HG02678 (cell line): ENCODE measurements at regions not wholly inside any gene's neighbourhood (a gene's known extent, or its start where the extent isn't known, plus 50 kb on each side); places are given as distances from the start of the nearest gene placed in this dataset.

ENCODE experiments used
- ATAC-seq: cut with Tn5 transposase; IDR thresholded peaks from one replicate; pipeline ENCODE4 v1.9.1; 2021; ENCODE audit warnings: mild to moderate bottlenecking, moderate library complexity; ENCODE audit not compliant: unreplicated experiment

DNA sequence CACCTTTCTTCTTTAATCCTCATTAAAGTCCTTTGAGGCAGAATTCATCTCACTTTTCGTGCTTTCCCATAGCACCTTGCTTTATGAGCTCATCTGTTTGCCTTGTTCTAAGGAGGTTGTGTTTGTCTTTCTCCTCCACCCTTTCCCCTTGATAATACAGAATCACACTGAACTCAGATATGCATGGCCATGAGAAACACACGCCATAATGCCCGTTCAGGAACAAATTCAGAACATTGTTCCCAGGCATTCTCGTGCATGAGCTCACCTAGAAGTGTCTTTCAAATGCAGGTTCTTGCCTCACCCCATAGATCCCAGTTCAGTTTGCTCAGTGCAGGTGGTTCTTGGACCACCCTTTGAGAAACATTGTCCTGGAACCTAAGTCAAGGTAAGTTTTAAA, 71.1 kb downstream of the TMEM114 start:
- ATAC-seq = no peak

DNA sequence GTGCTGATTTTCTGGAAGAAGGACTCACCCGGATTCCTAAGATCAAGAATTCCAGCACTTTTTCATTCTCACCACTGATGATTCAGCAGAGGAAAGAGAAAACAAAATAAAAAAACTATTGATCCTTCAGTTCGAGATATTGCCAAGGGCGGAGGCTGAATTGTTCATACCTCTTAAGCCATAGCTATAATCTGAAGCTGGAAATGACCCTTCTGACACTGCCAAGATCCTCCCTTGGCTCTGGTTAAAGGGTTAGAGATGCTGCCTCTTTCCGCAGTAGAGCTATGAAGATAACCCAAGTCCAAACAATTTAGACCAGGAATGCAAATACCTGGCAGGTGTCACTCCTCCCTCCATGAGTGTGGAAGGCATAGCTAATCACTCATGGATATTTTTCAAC, 73.0 kb downstream of the TMEM114 start:
- ATAC-seq = no peak

DNA sequence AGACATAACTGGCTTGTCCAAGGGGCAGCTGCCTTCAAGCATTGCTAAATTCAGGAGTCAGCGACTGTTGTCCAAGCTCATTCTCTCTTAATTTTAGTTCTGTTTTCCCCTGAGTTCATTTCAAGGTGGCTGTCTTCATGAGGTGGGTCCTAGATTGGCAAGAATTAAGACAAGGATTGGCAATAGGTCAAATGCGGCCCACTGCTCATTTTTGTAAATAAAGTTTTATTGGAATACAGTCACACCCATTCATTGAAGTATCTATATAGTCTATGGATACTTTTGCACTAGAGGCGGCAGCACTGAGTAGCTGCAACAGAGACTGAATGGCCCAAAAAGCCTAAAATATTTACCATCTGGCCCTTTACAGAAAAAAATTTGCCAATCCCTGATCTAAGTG, 73.8 kb downstream of the TMEM114 start:
- no peak for ATAC-seq

DNA sequence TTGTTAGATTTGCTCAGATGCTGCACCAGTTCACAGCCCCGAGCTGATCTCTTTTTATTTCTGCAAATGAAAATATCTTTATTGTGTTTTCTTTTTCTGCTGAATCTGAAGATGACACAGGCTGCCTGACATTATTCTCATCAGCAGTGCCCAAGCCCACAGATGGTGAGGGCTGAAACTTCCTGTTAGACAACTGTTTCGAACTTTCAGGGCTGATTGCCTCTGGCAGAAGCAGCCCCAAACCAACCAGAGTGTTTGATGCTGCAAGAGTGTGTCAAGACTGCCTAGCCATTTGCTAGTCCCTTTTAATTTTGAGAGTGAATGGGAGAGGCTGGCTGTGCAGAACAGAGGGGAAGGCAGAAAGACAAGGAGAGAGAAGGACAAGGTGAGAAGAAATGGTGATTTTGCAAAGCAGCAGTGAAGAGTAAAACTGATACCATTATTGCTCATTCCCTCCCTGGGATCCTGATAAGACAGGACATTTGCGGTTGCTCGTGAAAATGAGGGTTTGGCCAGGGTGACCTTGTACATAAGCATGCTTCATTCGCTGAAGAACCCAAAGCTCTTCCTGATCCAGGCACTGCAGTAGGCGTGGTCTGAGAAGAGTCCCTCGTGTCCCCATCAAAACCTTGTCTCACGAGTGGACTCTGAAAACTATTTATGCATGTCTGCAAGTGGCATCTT, 77.2 kb downstream of the TMEM114 start:
- ATAC-seq = no peak

DNA sequence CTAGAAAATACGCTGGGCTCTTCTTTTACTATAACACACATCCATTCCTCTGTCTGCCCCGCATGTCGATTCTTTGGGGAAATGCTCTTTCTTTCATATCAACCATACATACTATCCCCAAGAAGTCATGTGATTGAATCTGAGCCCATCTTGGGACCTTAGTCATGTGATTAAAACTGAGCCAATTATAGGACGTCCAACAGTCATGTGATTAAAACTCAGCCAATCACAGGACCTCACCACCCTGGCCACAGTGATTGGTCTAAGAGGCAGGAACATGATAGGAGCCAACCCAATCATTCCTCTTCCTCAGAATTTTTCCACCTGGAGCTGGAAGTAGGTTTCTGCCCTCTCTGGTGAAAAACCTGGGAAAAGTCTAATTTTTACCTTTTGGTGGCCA, 78.8 kb downstream of the TMEM114 start:
- no peak for ATAC-seq

DNA sequence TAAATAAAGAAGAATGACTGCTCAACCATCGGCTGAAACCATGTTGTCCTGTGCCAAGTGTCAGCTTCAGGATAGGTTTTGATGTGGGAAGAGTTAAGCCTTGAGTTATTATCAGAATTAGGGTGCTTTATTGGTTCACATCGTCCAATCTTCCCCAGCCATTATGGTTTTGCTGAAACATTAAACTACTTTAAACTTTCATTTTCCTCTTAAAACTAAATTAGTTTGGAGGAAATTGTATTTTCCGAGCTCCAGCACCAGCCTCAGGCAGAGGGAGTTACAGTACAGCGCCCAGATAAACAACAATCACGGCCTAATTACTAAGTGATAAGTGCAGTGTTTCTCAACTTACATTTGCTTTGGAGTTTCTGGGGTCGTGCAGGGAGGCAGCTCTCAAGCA, 80.2 kb downstream of the TMEM114 start:
- no peak for ATAC-seq

DNA sequence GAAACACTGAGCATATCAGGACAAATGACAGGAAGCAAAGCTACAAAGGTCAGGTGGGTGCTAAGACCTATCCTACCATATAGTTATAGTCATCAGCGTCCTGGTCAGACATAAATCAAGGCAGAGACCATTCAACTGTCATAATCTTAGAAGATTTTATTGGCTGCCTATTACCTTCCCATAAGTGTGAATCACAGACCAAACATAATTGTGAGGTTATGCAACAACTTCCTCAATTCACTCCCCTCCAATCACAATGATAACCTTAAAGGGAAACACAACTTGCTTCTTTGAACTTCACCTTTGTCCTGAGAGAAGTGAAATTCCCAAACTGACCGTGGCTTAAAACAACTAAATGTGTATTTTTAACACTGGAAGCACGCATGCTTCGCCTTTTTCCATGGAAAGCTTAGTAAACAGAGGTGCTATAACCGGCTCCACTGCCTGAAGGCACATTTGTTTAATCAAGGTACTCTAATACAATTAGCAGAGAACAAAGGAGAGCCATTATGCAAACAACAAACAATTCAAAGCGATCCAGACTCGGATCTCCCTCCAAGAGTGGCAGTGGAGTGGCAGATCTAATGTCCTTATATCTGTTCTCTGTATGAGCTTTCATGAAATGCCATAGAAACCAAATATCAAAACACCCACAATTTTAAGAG, 84.9 kb downstream of the TMEM114 start:
- ATAC-seq = no peak

DNA sequence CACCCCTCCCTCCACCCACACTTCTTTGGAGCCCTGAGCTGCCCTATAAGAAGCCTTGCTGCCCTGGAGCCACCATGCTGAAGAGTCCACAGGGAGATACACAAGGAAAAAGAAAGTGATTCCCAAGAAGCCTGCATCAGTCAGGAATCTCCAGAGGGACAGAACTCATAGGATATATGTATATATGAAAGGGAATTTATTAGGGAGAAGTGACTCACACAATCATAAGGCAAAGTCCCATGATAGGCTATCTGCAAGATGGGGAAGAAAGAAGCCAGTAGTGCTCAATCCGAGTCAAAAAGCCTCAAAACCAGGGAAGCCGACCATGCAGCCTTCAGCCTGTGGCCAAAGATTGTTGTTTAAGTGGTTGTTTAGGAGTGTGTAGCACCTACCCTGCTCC, 87.9 kb downstream of the TMEM114 start:
- ATAC-seq = no peak

DNA sequence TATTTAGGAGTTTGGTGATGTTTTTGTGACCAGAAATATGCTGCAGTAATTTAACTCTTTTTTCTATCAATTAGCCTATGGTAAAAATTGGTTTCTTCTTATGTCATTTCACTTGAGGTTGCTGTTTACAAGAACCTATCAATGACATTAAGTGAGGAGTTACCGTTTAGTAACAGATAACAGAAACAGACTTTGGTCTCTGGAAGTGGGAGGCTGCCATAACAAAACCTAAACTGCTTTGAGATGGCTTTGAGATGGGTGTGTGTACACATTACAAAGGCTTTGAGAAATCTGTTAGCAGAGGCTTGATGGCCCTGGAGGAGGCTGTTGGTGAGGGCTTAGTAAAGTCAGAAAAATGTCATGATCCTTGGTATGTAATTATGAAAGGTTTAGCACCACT, 90.0 kb downstream of the TMEM114 start:
- no peak for ATAC-seq

DNA sequence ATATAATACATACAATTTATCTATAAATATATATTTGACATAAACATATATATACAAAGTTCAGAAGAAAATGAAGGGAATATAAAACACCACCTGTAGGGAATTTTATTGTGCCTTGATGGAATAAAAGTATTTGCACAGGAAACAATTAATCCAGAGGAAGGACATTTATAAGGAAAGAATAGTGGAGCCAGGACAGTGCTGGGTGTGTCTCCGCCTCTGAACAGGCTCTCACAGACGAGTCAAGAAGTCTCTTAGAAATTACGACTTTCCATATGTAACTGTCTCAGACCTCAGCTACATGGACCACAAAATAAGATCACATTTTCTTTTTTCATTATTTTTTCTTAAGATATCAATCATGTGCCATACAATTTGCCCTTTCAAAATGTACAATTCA, 93.9 kb downstream of the TMEM114 start:
- no peak for ATAC-seq

DNA sequence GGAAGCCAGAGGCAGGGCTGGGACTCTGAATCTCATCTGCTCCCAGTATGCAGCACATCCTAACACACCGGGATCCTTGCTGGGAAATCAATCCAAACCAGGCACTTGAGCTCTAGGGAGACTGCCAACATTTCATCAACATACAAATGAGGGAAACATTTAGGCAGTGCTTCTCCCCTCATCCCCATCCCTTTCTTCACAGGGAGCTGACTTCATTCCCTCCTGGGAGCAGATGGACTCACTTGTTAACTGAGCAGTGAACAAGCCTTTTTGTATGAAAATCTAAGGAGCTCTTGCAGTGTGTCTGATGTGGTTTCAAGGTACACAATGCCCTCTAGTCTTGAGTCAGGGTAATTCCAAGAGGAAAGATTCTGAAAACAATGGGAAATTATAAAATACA, 96.3 kb downstream of the TMEM114 start:
- no peak for ATAC-seq

DNA sequence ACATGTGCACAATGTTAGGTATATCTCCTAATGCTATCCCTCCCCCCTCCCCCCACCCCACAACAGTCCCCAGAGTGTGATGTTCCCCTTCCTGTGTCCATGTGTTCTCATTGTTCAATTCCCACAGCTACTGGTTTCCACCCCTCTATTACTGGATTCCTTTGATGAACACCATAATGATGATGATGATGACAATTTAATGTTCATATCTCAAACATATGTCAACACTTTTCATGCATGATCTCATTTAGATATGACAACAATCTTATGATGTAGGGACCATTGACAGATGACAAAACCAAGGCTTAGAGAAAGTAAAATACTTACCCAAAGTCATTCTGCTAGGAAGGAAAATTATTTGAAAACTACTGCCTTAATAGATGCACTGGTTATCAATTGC, 97.6 kb downstream of the TMEM114 start:
- ATAC-seq = no peak

DNA sequence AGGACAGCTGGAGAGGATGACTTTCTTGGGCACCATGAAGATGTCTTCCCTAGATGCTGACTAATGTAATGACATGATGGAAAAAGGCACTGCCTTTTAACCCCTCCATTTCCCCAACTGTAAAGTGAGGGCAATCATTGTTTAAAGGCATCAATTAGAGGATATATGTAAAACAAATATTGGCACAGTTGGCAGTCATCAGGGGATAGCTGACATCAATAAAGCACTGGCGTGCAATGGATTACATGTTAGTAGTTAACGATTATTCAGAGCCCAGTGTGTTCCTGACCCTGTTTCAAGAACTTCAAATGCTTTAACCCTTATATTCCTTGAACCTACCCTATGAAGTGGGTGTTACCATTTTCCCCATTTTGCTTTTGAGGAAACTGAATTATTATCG, 100.7 kb downstream of the TMEM114 start:
- no peak for ATAC-seq

DNA sequence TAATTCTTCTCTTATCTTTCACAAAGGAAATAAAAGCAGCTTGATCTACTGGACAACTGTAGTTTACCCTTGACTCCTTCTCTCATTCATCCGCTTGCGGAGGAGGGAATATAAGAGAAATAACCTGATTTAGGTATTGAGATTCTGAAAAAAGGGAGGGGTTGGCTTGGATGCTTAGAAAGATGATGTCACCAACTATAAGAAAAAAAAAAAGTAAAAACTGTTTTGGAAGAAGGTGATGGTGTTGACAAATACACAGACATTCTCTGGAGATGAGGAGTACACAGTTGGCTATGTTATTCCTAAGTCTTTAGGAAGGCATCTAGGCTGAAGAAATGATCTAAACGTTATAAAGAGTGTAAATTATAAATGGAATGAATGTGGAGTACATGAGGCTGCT, 103.3 kb downstream of the TMEM114 start:
- ATAC-seq = no peak

DNA sequence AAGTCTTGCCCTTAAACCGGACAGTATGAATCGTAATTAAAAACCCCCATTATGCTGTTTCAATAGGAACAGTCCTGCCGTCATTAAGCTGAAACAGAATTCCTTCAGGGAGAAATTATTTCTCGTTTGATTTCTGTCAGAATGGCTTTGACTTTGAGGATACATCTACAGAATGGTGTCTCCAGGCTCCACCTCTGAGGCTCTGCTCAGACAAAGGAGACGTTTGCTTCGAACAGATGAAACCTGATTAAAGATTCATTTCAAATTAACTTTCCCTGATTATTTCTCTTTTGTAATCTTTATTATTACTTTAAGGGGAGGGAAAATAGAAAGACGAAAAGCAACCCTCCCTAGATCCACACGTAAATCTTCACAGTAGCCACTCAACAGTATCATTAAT, 106.9 kb downstream of the TMEM114 start:
- no peak for ATAC-seq

DNA sequence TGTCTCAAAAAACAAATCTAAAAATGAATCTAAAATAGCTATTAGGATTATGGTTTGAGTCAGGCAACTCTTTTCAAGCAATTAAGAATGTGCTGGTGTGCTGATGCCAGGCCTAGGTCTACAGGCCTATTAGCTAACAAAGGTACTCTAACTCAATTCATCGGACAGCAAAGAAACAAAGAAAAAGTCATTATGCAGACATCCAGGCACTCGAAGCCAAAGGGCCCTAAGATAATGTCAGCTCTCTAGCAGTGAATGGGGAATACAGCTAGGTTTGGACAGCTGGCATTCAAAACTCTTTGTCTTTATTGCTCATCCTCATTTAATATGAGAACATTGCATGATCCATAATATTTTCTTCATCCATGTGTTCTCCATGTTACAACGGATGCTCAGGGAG, 108.5 kb downstream of the TMEM114 start:
- no peak for ATAC-seq

DNA sequence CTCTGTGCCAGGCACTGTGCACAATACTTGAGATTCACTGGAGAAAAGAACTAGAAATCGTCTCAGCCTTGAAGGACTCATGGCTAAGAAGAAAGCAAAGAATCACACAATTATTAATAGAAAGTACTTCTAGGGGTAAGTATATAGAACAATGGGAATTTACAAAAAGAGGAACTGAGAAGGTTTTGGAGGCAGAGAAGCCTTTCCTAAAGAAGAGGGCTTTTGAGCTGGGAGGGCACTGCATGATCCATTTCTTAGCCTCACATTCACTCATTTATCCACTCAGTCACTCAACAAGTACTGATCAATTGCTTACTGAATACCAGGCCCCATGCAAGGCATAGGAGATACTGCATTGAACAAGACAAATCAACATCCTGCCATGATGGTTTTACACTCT, 113.5 kb downstream of the TMEM114 start:
- ATAC-seq = no peak

DNA sequence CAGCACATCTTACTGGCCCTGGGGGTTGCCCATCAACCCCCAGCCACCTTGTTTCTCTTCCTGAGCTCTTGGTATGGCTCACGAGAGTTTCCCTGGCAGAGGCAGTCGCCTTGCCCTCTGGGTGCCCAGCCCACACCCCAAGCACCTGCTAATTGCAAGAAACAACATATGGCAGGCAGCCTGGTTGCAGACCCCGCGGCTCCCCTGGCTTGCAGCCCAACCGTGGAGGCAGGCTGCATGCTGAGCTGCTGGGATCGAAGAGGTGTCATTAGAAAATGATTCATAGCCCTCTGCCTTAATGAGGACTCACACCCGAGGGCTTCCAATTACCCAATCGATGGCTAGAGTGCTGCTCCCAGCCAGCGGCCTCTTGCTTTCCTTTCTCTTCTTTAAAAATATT, 115.7 kb downstream of the TMEM114 start:
- no peak for ATAC-seq

DNA sequence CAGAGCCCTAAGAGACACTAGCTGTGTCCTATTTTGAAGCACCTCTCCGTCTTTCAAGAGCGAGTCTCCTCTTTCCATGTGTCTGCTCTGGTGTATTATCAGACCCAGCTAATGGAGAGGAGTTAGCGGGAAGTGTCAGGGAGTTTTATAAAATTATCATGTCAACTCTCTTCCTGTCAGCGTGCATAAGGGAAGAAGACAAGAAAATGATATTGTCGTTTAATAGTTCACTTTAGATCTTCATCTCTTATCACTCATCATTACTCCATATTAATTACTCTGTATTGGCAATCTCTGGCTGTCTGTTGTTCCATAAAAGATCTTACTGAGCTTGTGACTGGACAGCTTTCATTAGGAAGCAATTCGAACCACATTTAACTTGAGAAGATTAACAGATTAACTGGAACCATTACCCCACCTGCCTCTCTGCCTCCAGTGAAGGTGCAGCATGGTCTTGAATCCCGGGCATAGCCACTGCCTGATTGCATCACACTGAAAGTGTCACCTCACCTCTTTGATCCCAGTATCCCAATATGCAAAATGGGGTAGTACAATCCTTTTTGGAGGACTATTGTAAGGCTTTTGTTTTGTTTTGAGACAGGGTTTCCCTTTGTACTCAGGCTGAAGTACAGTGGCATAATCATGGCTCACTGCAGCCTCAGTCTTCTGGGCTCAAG, 121.1 kb downstream of the TMEM114 start:
- ATAC-seq = no peak

DNA sequence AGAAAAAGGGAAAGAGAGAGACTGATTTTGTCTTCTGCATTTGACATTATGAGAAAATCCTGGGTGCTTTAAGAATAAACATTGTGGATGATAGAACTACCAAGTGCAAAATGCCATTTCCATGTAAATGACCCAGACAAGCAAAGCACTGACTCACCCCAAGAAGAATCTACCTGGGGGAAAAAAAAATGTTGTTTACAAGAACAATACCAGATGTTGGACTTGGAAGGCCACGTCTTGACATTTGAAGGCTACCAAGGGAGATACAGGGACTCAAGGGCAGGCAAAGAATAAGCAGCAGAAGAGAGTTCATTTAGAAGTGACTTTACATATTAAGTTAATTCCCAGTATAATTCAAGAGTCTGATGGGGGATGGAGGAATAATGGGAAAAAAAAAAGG, 125.3 kb downstream of the TMEM114 start:
- ATAC-seq = no peak

DNA sequence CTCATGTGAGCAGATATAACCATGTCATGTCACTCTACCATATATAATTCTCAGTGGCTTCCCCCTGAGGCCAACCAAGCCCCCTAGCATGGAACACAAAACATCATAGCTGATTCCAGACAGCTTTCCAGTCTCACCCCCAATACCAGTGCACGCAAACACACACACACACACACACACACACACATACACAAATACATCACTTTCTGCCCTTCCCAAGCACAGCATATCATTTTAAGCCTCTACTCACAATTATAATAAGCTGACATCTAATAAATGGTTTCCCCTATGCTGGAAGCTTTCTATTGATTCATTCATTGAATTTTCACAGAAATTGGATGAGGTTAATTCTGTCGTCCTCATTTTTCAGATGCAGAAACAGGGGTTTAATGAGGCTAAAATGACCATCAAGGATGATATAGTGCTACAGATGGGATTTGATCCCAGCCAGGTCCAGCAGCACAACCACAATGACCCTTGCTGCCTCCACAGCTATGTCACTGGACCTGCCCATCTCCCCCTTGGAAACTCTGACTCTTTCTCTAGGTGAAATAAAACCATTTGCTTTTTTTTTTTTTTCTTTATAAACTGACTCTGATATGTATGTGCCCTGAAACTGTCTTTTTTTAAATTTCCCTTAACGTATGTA, 131.1 kb downstream of the TMEM114 start:
- no peak for ATAC-seq

DNA sequence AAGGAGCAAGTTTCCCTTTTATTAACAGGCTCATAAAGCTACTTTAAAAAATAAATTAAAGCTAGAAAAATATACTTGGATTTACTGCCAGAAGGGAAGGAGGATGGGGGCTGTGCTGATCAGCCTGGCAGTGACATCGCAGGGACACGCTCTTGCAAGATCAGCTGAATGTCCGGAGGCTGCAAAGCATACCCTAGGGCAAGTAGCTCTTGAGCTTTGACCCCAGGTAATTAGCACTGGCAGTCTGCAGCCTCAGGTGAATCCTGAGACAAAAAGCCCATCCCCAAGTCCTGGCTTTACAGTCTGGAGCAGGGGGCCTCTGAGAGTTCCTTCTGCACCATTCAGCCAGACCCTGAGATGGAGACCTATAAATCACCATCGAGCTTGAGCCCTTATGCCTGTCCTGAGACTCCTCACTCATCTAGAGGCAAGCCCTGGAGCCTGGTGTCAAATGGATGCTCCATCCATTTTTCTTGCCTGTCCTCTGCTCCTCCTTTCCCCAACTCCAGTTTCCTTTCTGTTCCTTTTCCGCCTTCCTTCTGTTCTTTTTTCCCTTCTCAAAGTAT, 131.7 kb downstream of the TMEM114 start:
- ATAC-seq = no peak
